ENCODE measurements at regions not wholly inside any gene's neighbourhood (a gene's known extent, or its start where the extent isn't known, plus 50 kb on each side); places are given as distances from the start of the nearest gene placed in this dataset.

DNA sequence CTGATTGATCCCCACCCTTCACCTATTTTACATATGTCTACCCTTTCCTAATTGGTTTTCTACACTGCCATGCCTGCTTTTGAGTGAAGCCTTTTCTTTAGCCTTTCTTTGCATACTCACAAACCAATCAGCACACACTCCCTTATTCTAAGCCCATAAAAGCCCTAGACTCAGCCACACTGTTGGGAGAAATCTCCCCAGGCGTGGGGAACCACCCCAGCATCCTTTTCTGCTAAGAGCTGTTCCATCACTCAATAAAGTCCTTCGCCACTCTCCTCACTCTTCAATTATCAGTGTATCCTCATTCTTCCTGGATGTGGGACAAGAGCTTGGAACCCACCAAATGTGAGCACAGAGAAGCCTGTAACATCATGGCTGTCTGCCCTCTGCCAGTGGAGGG, 343.6 kb downstream of the SLITRK1 start:
- TF ChIP-seq, protein P1, sequence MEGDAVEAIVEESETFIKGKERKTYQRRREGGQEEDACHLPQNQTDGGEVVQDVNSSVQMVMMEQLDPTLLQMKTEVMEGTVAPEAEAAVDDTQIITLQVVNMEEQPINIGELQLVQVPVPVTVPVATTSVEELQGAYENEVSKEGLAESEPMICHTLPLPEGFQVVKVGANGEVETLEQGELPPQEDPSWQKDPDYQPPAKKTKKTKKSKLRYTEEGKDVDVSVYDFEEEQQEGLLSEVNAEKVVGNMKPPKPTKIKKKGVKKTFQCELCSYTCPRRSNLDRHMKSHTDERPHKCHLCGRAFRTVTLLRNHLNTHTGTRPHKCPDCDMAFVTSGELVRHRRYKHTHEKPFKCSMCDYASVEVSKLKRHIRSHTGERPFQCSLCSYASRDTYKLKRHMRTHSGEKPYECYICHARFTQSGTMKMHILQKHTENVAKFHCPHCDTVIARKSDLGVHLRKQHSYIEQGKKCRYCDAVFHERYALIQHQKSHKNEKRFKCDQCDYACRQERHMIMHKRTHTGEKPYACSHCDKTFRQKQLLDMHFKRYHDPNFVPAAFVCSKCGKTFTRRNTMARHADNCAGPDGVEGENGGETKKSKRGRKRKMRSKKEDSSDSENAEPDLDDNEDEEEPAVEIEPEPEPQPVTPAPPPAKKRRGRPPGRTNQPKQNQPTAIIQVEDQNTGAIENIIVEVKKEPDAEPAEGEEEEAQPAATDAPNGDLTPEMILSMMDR (IDR thresholded peaks at IDR 0.05) = no peak
- TF ChIP-seq POLR2A (IDR thresholded peaks at IDR 0.05) = no peak
